LNCAP (cell line): ENCODE measurements at regions not wholly inside any gene's neighbourhood (a gene's known extent, or its start where the extent isn't known, plus 50 kb on each side); places are given as distances from the start of the nearest gene placed in this dataset.

Experiments used
- CTCF ChIP-seq: fragments of 450-650 bp; IDR thresholded peaks from 2 replicates; pipeline ENCODE4 v1.5.1; 2017; ENCODE audit warnings: mild to moderate bottlenecking

- TF ChIP-seq CTCF, result no peak
Observed at GRCh38 chr13:27005556-27005955, 166.1 kb downstream of the USP12 start.

- TF ChIP-seq CTCF, result no peak
Observed at GRCh38 chr13:27004866-27005265, 166.7 kb downstream of the USP12 start.

- no peak for TF ChIP-seq CTCF
Observed at GRCh38 chr13:27004326-27004725, 167.3 kb downstream of the USP12 start.

- TF ChIP-seq CTCF, result no peak
Observed at GRCh38 chr13:27001705-27002104, 169.9 kb downstream of the USP12 start.

- TF ChIP-seq CTCF, result no peak
Observed at GRCh38 chr13:27000686-27001085, 170.9 kb downstream of the USP12 start.

- TF ChIP-seq CTCF, result no peak
Observed at GRCh38 chr13:26999499-26999898, 172.1 kb downstream of the USP12 start.

GRCh38 chr13:26998292-26998691, 173.3 kb downstream of the USP12 start:
- TF ChIP-seq CTCF, result no peak

GRCh38 chr13:26996965-26997752, 174.5 kb downstream of the USP12 start:
- no peak for TF ChIP-seq CTCF
